Endodermal cell (in vitro differentiated cells): ENCODE measurements at regions not wholly inside any gene's neighbourhood (a gene's known extent, or its start where the extent isn't known, plus 50 kb on each side); places are given as distances from the start of the nearest gene placed in this dataset.

Experiments used
- DNase-seq: peaks from one replicate; pipeline ENCODE4 v3.0.0-alpha.2; 2017
- H3K27ac ChIP-seq: 2 replicates; pipeline ENCODE4 v1.5.1; 2013; ENCODE audit warnings: mild to moderate bottlenecking, low read depth, low read length, moderate library complexity
- H3K27me3 ChIP-seq: 2 replicates; pipeline ENCODE4 v1.6.1; 2013; ENCODE audit warnings: mild to moderate bottlenecking, low read length, moderate library complexity; ENCODE audit not compliant: insufficient read depth, control insufficient read depth, poor library complexity, severe bottlenecking
- H3K36me3 ChIP-seq: 2 replicates; pipeline ENCODE4 v1.7.0; 2013; ENCODE audit warnings: mild to moderate bottlenecking, low read length, moderate library complexity; ENCODE audit not compliant: control insufficient read depth, insufficient read depth
- H3K4me1 ChIP-seq: one replicate; pipeline ENCODE4 v1.7.0; 2013; ENCODE audit warnings: low read length; ENCODE audit not compliant: control insufficient read depth, insufficient read depth
- H3K4me3 ChIP-seq: 2 replicates; pipeline ENCODE4 v1.5.1; 2013; ENCODE audit warnings: mild to moderate bottlenecking, low read length, moderate library complexity
- H3K9ac ChIP-seq: 2 replicates; pipeline ENCODE4 v1.6.1; 2013; ENCODE audit warnings: mild to moderate bottlenecking, low read length, moderate library complexity; ENCODE audit not compliant: poor library complexity, severe bottlenecking; ENCODE audit errors: extremely low read depth
- H3K9me3 ChIP-seq: 2 replicates; pipeline ENCODE4 v1.6.1; 2013; ENCODE audit warnings: mild to moderate bottlenecking, low read length, moderate library complexity; ENCODE audit not compliant: control insufficient read depth
- H3K27ac Mint-ChIP-seq: 2 replicates; pipeline ENCODE4 v1.8.0; 2020; ENCODE audit warnings: mixed read lengths
- H3K27me3 Mint-ChIP-seq: 2 replicates; pipeline ENCODE4 v1.8.0; 2021; ENCODE audit warnings: mild to moderate bottlenecking, mixed read lengths; ENCODE audit not compliant: insufficient read depth
- H3K36me3 Mint-ChIP-seq: 2 replicates; pipeline ENCODE4 v1.8.0; 2020; ENCODE audit warnings: low read depth, mixed read lengths
- H3K4me1 Mint-ChIP-seq: 2 replicates; pipeline ENCODE4 v1.8.0; 2020; ENCODE audit warnings: mixed read lengths
- H3K4me3 Mint-ChIP-seq: 2 replicates; pipeline ENCODE4 v1.8.0; 2020; ENCODE audit warnings: mild to moderate bottlenecking, moderate library complexity, mixed read lengths
- H3K9me3 Mint-ChIP-seq: 2 replicates; pipeline ENCODE4 v1.8.0; 2020; ENCODE audit warnings: mild to moderate bottlenecking, mixed read lengths
- WGBS, 2 experiments: methylation state at CpG; one replicate each; pipeline versions ENCODE4 v1.1.5 to v1.1.7; 2013; ENCODE audit warnings: missing lambda C conversion rate in 2 of 2, mixed read lengths in 1 of 2; ENCODE audit not compliant: insufficient coverage in 1 of 2, insufficient read length in 1 of 2; 5-methylcytosine and 5-hydroxymethylcytosine counted together
- TF ChIP-seq, protein P1 (sequence below): fragments of 200-600 bp; sonication (generic); conservative IDR thresholded peaks from 2 replicates; pipeline ENCODE4 v1.5.0; 2021; ENCODE audit warnings: antibody characterized with exemption, mild to moderate bottlenecking

DNA sequence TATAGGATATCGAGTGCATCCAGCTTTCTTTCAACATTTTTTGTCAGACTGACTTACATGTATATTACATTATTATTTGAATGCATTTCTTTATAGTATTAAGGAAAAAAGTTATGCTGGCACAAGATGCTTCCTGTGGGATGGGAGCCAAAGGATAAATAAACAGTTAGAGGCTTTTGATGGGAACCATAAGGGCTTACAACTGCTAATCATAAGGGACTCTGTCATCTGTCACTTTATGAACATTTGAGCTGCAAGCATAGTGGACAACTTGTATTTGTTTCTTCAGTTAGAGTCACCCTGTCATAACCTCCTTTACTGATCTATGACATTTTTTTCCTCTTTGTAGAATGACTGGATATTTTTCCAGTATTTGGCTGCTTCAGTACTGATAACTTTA lies 132.4 kb upstream of the CHORDC1 start:
- Mint-ChIP-seq H3K27me3 (no peaks in the 10 kb centered on the region), H3K27ac (no peak overlapping the region), H3K9me3 (no peaks in the 10 kb centered on the region), H3K4me3 (no peak overlapping the region), H3K4me1 (no peaks in the 10 kb centered on the region), H3K36me3 (no peaks in the 10 kb centered on the region)
- no CpG with 5 or more reads among the region's 1 CpG for WGBS, 2 experiments
- Histone ChIP-seq H3K9me3 (no peaks in the 10 kb centered on the region), H3K27me3 (no peaks in the 10 kb centered on the region), H3K36me3 (no peaks in the 10 kb centered on the region), H3K9ac (no peak overlapping the region), H3K4me3 (no peak overlapping the region), H3K4me1 (no peaks in the 10 kb centered on the region), H3K27ac (no peak overlapping the region)
- no peak for DNase-seq
- TF ChIP-seq, protein P1, sequence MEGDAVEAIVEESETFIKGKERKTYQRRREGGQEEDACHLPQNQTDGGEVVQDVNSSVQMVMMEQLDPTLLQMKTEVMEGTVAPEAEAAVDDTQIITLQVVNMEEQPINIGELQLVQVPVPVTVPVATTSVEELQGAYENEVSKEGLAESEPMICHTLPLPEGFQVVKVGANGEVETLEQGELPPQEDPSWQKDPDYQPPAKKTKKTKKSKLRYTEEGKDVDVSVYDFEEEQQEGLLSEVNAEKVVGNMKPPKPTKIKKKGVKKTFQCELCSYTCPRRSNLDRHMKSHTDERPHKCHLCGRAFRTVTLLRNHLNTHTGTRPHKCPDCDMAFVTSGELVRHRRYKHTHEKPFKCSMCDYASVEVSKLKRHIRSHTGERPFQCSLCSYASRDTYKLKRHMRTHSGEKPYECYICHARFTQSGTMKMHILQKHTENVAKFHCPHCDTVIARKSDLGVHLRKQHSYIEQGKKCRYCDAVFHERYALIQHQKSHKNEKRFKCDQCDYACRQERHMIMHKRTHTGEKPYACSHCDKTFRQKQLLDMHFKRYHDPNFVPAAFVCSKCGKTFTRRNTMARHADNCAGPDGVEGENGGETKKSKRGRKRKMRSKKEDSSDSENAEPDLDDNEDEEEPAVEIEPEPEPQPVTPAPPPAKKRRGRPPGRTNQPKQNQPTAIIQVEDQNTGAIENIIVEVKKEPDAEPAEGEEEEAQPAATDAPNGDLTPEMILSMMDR, result no peak

DNA sequence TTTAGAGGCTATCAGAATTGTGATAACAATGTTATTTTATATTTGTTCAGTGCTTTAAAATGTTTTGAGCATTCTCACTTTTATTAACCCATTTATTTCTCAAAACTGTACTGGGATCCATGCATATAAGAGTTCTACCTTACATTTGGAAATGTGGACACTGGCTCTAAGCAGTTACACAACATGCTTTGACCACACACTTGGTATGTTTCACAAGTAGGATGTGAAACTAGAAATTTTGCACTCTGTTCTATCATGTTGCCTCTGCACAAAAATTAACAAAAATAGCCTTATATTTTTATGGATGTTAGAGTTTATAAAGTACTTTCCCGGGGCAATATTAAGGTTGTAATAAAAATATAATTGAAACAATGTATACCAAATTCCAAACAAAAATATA lies 126.9 kb upstream of the CHORDC1 start:
- no CpG with 5 or more reads among the region's 1 CpG for WGBS, 2 experiments
- DNase-seq, result no peak
- Mint-ChIP-seq H3K27me3 (no peaks in the 10 kb centered on the region), H3K27ac (no peak overlapping the region), H3K36me3 (no peaks in the 10 kb centered on the region), H3K4me3 (no peak overlapping the region), H3K4me1 (no peaks in the 10 kb centered on the region), H3K9me3 (no peaks in the 10 kb centered on the region)
- Histone ChIP-seq H3K4me3 (no peak overlapping the region), H3K27ac (no peak overlapping the region), H3K9ac (no peak overlapping the region), H3K36me3 (no peaks in the 10 kb centered on the region), H3K4me1 (no peaks in the 10 kb centered on the region), H3K9me3 (no peaks in the 10 kb centered on the region), H3K27me3 (no peaks in the 10 kb centered on the region)
- TF ChIP-seq, protein P1, result no peak

DNA sequence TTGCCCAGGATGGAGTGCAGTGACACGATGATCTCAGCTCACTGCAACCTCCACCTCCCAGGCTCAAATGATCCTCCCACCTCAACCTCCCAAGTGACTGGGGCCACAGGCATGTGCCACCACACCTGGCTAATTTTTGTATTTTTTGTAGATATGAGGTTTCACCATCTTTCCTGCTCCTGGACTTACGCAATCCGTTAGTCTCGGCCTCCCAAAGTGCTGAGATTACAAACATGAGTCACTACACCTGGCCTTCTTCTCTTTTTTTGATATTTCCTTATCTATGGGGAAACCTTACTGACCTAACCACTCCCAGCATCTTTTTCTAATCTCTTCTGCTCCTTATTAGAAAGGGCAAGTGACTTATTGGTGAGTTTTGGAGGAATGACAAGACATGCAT lies 121.7 kb upstream of the CHORDC1 start:
- DNase-seq, result no peak
- 94 to 96% methylated on average over 3 to 4 of the region's 4 CpGs for WGBS, 2 experiments
- Histone ChIP-seq H3K4me3 (no peak overlapping the region), H3K9me3 (no peaks in the 10 kb centered on the region), H3K9ac (no peak overlapping the region), H3K4me1 (no peaks in the 10 kb centered on the region), H3K27ac (no peak overlapping the region), H3K27me3 (no peaks in the 10 kb centered on the region), H3K36me3 (no peaks in the 10 kb centered on the region)
- TF ChIP-seq, protein P1, result no peak
- Mint-ChIP-seq H3K36me3 (no peaks in the 10 kb centered on the region), H3K27ac (no peak overlapping the region), H3K4me3 (no peak overlapping the region), H3K4me1 (no peaks in the 10 kb centered on the region), H3K9me3 (no peaks in the 10 kb centered on the region), H3K27me3 (no peaks in the 10 kb centered on the region)
